Lower leg skin (tissue), 3 donors: ENCODE measurements at regions not wholly inside any gene's neighbourhood (a gene's known extent, or its start where the extent isn't known, plus 50 kb on each side); places are given as distances from the start of the nearest gene placed in this dataset.

ENCODE experiments used
- POLR2A ChIP-seq, 2 donors: fragments of 450-650 bp; IDR thresholded peaks; one replicate each; pipeline ENCODE4 v1.6.1; 2016 to 2017; ENCODE audit warnings: antibody characterized with exemption in 2 of 2, mild to moderate bottlenecking in 1 of 2, moderate library complexity in 1 of 2
- TF ChIP-seq, protein P1 (sequence below), 3 donors: fragments of 450-650 bp; IDR thresholded peaks; one replicate each; pipeline ENCODE4 v1.5.1; 2016; ENCODE audit warnings: antibody characterized with exemption in 3 of 3, mild to moderate bottlenecking in 3 of 3, moderate library complexity in 2 of 3

DNA sequence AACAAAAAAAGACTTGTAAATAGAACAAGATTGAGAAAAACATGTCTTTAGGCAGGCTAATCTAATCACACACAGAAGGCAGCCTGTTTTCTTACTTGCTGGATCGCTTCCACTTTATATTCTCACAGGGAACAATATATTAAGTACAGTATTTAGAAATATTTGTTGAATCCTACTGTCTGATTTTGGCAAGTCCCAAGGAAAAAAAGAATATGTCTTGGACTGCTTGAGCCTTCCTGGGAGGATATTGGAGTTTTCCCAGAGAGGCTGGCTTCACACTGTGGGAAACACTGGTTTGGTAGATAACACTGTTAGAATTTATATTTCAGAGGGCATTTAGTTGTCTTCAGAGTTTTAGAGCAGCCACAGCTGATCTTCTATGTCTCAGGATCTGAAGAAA is 229.7 kb downstream of the PRL start:
- TF ChIP-seq, protein P1, sequence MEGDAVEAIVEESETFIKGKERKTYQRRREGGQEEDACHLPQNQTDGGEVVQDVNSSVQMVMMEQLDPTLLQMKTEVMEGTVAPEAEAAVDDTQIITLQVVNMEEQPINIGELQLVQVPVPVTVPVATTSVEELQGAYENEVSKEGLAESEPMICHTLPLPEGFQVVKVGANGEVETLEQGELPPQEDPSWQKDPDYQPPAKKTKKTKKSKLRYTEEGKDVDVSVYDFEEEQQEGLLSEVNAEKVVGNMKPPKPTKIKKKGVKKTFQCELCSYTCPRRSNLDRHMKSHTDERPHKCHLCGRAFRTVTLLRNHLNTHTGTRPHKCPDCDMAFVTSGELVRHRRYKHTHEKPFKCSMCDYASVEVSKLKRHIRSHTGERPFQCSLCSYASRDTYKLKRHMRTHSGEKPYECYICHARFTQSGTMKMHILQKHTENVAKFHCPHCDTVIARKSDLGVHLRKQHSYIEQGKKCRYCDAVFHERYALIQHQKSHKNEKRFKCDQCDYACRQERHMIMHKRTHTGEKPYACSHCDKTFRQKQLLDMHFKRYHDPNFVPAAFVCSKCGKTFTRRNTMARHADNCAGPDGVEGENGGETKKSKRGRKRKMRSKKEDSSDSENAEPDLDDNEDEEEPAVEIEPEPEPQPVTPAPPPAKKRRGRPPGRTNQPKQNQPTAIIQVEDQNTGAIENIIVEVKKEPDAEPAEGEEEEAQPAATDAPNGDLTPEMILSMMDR (IDR thresholded peaks at IDR 0.05): no peak
- TF ChIP-seq POLR2A (IDR thresholded peaks at IDR 0.05): no peak
